ENCODE measurements at regions not wholly inside any gene's neighbourhood (a gene's known extent, or its start where the extent isn't known, plus 50 kb on each side); places are given as distances from the start of the nearest gene placed in this dataset.
"Not testable (repeated sequence)": the region's sequence is repeated elsewhere in the genome, so short reads cannot be mapped to it uniquely, and the experiment has no call there.

DNA sequence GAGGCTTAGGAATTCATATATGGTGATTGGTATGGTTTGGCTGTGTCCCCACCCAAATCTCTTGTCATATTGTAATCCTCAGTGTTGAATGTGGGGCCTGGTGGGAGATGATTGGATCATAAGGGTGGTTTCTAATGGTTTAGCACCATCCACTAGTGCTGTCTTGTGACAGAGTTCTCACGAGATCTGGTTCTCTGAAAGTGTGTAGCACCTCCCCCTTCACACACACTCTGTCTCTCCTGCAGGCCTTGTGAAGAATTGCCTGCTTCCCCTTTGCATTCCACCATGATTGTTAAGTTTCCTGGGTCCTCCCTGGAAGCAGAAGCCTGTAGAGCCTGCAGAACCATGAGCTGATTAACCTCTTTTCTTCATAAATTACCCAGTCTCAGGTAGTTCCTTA, 135.8 kb upstream of the FAT1 start:
- Histone ChIP-seq H3K36me3 (ENCODE audit: insufficient read depth, insufficient read length, low read length) (no peaks in the 10 kb centered on the region), H3K4me3 (ENCODE audit: insufficient read length, low read depth) (no peak overlapping the region), H3K9ac (ENCODE audit: insufficient read length, low read depth) (no peak overlapping the region), H3K4me1 (ENCODE audit: insufficient read depth, insufficient read length) (no peaks in the 10 kb centered on the region), H3K27me3 (ENCODE audit: insufficient read depth, insufficient read length) (no peaks in the 10 kb centered on the region), H3K9me3 (ENCODE audit: insufficient read depth, low read length) (no peaks in the 10 kb centered on the region)
- no peak for TF ChIP-seq YY1 (IDR thresholded peaks at IDR 0.05; ENCODE audit: insufficient read depth, insufficient read length)
- no peak for TF ChIP-seq SUZ12 (IDR thresholded peaks at IDR 0.05; ENCODE audit: extremely low read depth, insufficient read depth, insufficient read length)
- no peak for TF ChIP-seq ZNF274 (IDR thresholded peaks at IDR 0.05; ENCODE audit: low read depth, low read length)
- DNase-seq (ENCODE audit: low read depth, low spot score): no peak

DNA sequence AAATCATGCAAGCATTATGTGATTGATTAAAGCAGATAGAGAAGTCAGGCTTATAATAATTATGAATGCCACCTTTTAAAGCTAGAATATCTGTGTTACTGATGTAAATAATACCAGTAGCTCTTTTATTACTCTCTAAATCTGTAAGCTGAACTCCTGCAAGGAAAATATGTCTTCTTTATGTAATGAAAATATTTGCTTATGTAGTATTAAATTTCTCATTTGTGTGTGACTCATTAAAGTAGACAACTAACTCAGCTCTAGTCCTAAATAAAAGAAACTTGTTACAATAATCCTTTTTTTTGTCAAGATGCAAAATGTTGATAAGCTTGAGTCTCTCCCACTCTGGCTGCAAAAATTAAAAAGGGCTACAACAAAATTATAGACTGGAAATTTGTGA, 137.7 kb upstream of the FAT1 start:
- DNase-seq (ENCODE audit: low read depth, low spot score): no peak
- Histone ChIP-seq H3K9me3 (ENCODE audit: insufficient read depth, low read length) (no peaks in the 10 kb centered on the region), H3K27me3 (ENCODE audit: insufficient read depth, insufficient read length) (no peaks in the 10 kb centered on the region), H3K36me3 (ENCODE audit: insufficient read depth, insufficient read length, low read length) (no peaks in the 10 kb centered on the region), H3K9ac (ENCODE audit: insufficient read length, low read depth) (no peak overlapping the region), H3K4me1 (ENCODE audit: insufficient read depth, insufficient read length) (no peaks in the 10 kb centered on the region), H3K4me3 (ENCODE audit: insufficient read length, low read depth) (no peak overlapping the region)
- TF ChIP-seq ZNF274 (IDR thresholded peaks at IDR 0.05; ENCODE audit: low read depth, low read length) (no peak), YY1 (IDR thresholded peaks at IDR 0.05; ENCODE audit: insufficient read depth, insufficient read length) (no peak), SUZ12 (IDR thresholded peaks at IDR 0.05; ENCODE audit: extremely low read depth, insufficient read depth, insufficient read length) (no peak)

DNA sequence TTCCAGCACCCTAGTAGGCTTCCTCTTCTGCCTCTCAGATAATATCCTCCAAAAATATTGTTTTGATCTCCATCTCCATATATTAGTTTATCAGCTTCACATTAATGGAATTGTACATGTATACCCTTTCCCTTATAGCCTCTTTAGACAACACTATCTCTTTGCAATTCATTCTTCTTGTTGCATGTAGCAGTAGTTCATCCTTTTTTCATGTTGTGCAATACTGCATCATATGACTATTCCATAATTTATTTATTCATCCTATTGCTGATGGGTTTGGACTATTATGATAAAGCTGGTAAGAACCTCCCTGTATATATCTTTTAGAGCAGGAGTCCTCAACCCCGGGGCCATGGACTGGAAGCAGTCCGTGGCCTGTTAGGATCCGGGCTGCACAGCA, 148.2 kb upstream of the FAT1 start:
- Histone ChIP-seq H3K4me3 (ENCODE audit: insufficient read length, low read depth) (no peak overlapping the region), H3K36me3 (ENCODE audit: insufficient read depth, insufficient read length, low read length) (no peaks in the 10 kb centered on the region), H3K9me3 (ENCODE audit: insufficient read depth, low read length) (peaks cover 11% of the 10 kb centered on the region; the same call in 1 of the 2 replicates), H3K4me1 (ENCODE audit: insufficient read depth, insufficient read length) (no peaks in the 10 kb centered on the region), H3K9ac (ENCODE audit: insufficient read length, low read depth) (no peak overlapping the region), H3K27me3 (ENCODE audit: insufficient read depth, insufficient read length) (no peaks in the 10 kb centered on the region)
- DNase-seq (ENCODE audit: low read depth, low spot score): no peak
- TF ChIP-seq SUZ12 (IDR thresholded peaks at IDR 0.05; ENCODE audit: extremely low read depth, insufficient read depth, insufficient read length) (no peak), ZNF274 (IDR thresholded peaks at IDR 0.05; ENCODE audit: low read depth, low read length) (no peak), YY1 (IDR thresholded peaks at IDR 0.05; ENCODE audit: insufficient read depth, insufficient read length) (no peak)

DNA sequence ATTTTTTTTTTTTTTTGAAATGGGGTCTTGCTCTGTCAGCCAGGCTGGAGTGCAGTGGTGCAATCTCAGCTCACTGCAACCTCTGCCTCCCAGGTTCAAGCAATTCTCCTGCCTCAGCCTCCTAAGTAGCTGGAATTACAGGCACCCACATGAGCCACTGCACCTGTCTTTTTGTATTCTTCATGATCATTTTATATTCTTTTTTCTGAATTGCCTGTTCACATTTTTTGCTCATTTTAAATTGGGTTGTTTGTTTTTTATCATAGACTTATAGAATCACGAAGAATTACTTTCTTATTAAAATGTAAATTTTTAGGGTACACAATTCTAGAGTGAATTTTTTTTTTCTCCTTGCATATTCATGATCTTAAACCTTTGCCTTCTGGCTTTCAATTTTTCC, 149.4 kb upstream of the FAT1 start:
- H3K9me3 ChIP-seq (ENCODE audit: insufficient read depth, low read length): peaks cover 11% of the 10 kb centered on the region; the same call in 1 of the 2 replicates
- not testable (repeated sequence) for H3K27me3 ChIP-seq (ENCODE audit: insufficient read depth, insufficient read length); H3K9ac ChIP-seq (ENCODE audit: insufficient read length, low read depth); DNase-seq (ENCODE audit: low read depth, low spot score); H3K36me3 ChIP-seq (ENCODE audit: insufficient read depth, insufficient read length, low read length); H3K4me1 ChIP-seq (ENCODE audit: insufficient read depth, insufficient read length); H3K4me3 ChIP-seq (ENCODE audit: insufficient read length, low read depth)

DNA sequence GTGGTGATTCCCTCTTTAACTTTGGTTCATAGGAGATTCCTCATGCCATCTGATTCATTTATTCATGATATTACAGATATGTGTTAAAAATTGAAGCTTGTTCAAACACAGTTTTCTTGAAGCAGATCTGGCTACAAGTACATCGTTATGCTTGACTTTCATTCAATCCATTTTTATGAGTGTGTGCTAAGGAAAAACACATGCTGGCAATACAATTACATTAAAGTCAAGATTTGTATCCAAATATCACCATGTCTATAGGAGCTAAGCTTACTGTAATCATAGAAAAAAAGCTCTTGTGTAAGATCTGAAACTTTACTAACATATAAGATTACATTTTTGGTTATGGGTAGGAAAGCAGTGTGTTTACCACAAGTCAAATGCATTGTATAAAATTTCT, 151.8 kb upstream of the FAT1 start:
- H3K36me3 ChIP-seq (ENCODE audit: insufficient read depth, insufficient read length, low read length): no peaks in the 10 kb centered on the region
- DNase-seq (ENCODE audit: low read depth, low spot score): no peak
- no peak overlapping the region for H3K9ac ChIP-seq (ENCODE audit: insufficient read length, low read depth)

GRCh38 chr4:186876961-186877626, 153.4 kb upstream of the FAT1 start:
- Histone ChIP-seq H3K4me3 (ENCODE audit: insufficient read length, low read depth) (no peak overlapping the region), H3K27me3 (ENCODE audit: insufficient read depth, insufficient read length) (no peaks in the 10 kb centered on the region), H3K36me3 (ENCODE audit: insufficient read depth, insufficient read length, low read length) (no peaks in the 10 kb centered on the region), H3K9me3 (ENCODE audit: insufficient read depth, low read length) (peaks cover 10% of the 10 kb centered on the region; the same call in 1 of the 2 replicates), H3K4me1 (ENCODE audit: insufficient read depth, insufficient read length) (no peaks in the 10 kb centered on the region), H3K9ac (ENCODE audit: insufficient read length, low read depth) (no peak overlapping the region)
- TF ChIP-seq ZNF274 (IDR thresholded peaks at IDR 0.05; ENCODE audit: low read depth, low read length) (no peak), YY1 (IDR thresholded peaks at IDR 0.05; ENCODE audit: insufficient read depth, insufficient read length) (no peak), SUZ12 (IDR thresholded peaks at IDR 0.05; ENCODE audit: extremely low read depth, insufficient read depth, insufficient read length) (no peak)
- no peak for DNase-seq (ENCODE audit: low read depth, low spot score)

More for the DNA sequence above, 151.8 kb upstream of the FAT1 start:
- no peaks in the 10 kb centered on the region for H3K27me3 ChIP-seq (ENCODE audit: insufficient read depth, insufficient read length)
- no peak for TF ChIP-seq SUZ12 (IDR thresholded peaks at IDR 0.05; ENCODE audit: extremely low read depth, insufficient read depth, insufficient read length)
- TF ChIP-seq YY1 (IDR thresholded peaks at IDR 0.05; ENCODE audit: insufficient read depth, insufficient read length): no peak
- TF ChIP-seq ZNF274 (IDR thresholded peaks at IDR 0.05; ENCODE audit: low read depth, low read length): no peak
- H3K4me3 ChIP-seq (ENCODE audit: insufficient read length, low read depth): no peak overlapping the region
- H3K4me1 ChIP-seq (ENCODE audit: insufficient read depth, insufficient read length): no peaks in the 10 kb centered on the region
- peaks cover 11% of the 10 kb centered on the region; the same call in 1 of the 2 replicates for H3K9me3 ChIP-seq (ENCODE audit: insufficient read depth, low read length)

GRCh38 chr4:186878203-186878776, 154.6 kb upstream of the FAT1 start:
- Histone ChIP-seq H3K4me3 (ENCODE audit: insufficient read length, low read depth) (no peak overlapping the region), H3K9me3 (ENCODE audit: insufficient read depth, low read length) (no peaks in the 10 kb centered on the region; the same call in 1 of the 2 replicates), H3K27me3 (ENCODE audit: insufficient read depth, insufficient read length) (no peaks in the 10 kb centered on the region), H3K4me1 (ENCODE audit: insufficient read depth, insufficient read length) (no peaks in the 10 kb centered on the region), H3K36me3 (ENCODE audit: insufficient read depth, insufficient read length, low read length) (no peaks in the 10 kb centered on the region), H3K9ac (ENCODE audit: insufficient read length, low read depth) (no peak overlapping the region)
- no peak for DNase-seq (ENCODE audit: low read depth, low spot score)
- TF ChIP-seq SUZ12 (IDR thresholded peaks at IDR 0.05; ENCODE audit: extremely low read depth, insufficient read depth, insufficient read length): no peak
- no peak for TF ChIP-seq ZNF274 (IDR thresholded peaks at IDR 0.05; ENCODE audit: low read depth, low read length)
- TF ChIP-seq YY1 (IDR thresholded peaks at IDR 0.05; ENCODE audit: insufficient read depth, insufficient read length): no peak

All from NT2/D1 (cell line).